ENCODE measurements at regions not wholly inside any gene's neighbourhood (a gene's known extent, or its start where the extent isn't known, plus 50 kb on each side); places are given as distances from the start of the nearest gene placed in this dataset. TPM values are rescaled to one million over a fixed set of nuclear protein-coding genes. Genes with fewer than 3 reads are reported as not detected.

DNA sequence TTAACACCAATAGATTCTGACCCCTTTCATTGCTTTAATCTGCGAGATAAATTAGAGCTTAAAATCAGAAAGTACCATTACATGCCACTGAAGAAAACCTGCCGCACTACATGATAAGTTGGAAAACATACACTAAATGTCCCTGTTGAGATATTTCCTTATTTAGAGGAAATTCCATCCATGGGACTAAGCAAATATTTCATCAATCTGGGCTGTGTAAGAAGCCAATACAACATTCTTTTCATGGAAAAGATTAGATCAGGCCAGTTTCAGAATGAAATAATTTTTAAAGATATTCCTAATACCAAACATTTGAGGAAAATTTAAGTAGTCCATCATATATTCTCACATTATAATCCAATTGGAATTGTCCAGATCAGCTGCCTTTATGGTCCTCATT, 112.8 kb downstream of the LLPH start:
- POLR2A ChIA-PET (ENCODE audit: unreplicated experiment): no interaction called here
- H3K4me1 ChIP-seq (replicated peaks; ENCODE audit: insufficient read depth): no peaks in the 10 kb centered on the region
- no peak overlapping the region for H3K4me2 ChIP-seq
- H3K27ac ChIP-seq: no peak overlapping the region
- CTCF ChIA-PET: no interaction called here
- no peaks in the 10 kb centered on the region for H3F3A ChIP-seq (ENCODE audit: insufficient read depth, low read depth)
- H3K9me2 ChIP-seq (ENCODE audit: insufficient read depth): peaks cover 3% of the 10 kb centered on the region; the same call in 1 of the 2 replicates
- no peaks in the 10 kb centered on the region for H4K20me1 ChIP-seq (ENCODE audit: insufficient read depth)
- intact Hi-C loops (cut with micrococcal nuclease; ENCODE audit: unreplicated experiment): no loop called here
- TF ChIP-seq CTCF (conservative IDR thresholded peaks at IDR 0.05) (no peak), EZH2 (IDR thresholded peaks at IDR 0.05; ENCODE audit: low read depth) (no peak)
- H3K36me3 ChIP-seq (ENCODE audit: low read depth): no peaks in the 10 kb centered on the region
- no peak overlapping the region for H2AFZ ChIP-seq
- no peaks in the 10 kb centered on the region for H3K27me3 ChIP-seq (ENCODE audit: insufficient read depth, low read depth)
- H3K79me2 ChIP-seq (ENCODE audit: low read depth): no peaks in the 10 kb centered on the region
- no TSS peak for BruUV-seq (replicated peaks)
- no peak for DNase-seq
- H3K4me3 ChIP-seq: no peak overlapping the region
- no peaks in the 10 kb centered on the region for H3K9me3 ChIP-seq (ENCODE audit: insufficient read depth, low read depth)

Small RNAs in the stretch of these regions (microRNA-seq; reads per million reads assigned to microRNA genes)
- gene MIR6074 (ENCODE audit: borderline number of aligned reads, borderline replicate concordance): not detected

All from PC-9 (cell line).